ENCODE measurements at regions not wholly inside any gene's neighbourhood (a gene's known extent, or its start where the extent isn't known, plus 50 kb on each side); places are given as distances from the start of the nearest gene placed in this dataset.

DNA sequence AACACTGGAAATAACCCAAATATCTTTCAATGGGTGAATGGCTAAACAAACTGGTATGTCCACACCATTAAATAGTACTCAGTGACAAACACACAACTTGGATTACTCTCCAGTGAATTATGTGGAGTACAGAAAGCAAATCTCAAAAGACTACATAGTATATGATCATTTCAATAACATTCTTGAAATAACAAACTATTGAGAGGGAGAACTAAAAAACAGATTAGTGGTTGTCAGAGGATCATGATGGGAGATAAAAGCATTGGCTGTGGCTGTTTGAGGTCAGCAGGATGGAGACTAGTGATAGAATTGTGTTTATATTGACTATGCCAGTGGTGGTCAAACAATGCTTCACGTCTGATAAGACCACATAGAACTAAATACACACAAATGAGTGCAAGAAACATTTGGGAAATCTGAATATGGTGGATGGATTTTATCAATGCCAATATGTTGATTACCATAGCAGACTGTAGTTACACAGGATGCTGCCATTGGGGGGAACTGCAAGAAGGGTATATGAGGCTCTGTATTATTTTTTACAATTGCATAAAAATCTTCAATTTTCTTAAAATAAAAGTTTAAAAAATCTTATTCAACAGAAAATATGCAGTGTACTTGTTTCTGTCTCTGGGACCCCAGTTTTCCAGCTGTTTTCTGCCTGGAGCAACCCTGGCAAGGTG, 242.0 kb downstream of the TBXT start:
- TF ChIP-seq, protein P1, sequence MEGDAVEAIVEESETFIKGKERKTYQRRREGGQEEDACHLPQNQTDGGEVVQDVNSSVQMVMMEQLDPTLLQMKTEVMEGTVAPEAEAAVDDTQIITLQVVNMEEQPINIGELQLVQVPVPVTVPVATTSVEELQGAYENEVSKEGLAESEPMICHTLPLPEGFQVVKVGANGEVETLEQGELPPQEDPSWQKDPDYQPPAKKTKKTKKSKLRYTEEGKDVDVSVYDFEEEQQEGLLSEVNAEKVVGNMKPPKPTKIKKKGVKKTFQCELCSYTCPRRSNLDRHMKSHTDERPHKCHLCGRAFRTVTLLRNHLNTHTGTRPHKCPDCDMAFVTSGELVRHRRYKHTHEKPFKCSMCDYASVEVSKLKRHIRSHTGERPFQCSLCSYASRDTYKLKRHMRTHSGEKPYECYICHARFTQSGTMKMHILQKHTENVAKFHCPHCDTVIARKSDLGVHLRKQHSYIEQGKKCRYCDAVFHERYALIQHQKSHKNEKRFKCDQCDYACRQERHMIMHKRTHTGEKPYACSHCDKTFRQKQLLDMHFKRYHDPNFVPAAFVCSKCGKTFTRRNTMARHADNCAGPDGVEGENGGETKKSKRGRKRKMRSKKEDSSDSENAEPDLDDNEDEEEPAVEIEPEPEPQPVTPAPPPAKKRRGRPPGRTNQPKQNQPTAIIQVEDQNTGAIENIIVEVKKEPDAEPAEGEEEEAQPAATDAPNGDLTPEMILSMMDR (conservative IDR thresholded peaks at IDR 0.05; ENCODE audit: low read depth in 2 of 2), result no peak
- no peak for TF ChIP-seq ZNF114 (CRISPR knock-in tag; IDR thresholded peaks at IDR 0.05)
- TF ChIP-seq EZH2 (IDR thresholded peaks at IDR 0.05; ENCODE audit: low read depth, unreplicated experiment), result no peak
- TF ChIP-seq CREB1 (CRISPR knock-in tag; IDR thresholded peaks at IDR 0.05; ENCODE audit: low read depth), result no peak
- no peak for TF ChIP-seq POLR2AphosphoS5 (IDR thresholded peaks at IDR 0.05; ENCODE audit: low read depth)
- TF ChIP-seq, protein P2, sequence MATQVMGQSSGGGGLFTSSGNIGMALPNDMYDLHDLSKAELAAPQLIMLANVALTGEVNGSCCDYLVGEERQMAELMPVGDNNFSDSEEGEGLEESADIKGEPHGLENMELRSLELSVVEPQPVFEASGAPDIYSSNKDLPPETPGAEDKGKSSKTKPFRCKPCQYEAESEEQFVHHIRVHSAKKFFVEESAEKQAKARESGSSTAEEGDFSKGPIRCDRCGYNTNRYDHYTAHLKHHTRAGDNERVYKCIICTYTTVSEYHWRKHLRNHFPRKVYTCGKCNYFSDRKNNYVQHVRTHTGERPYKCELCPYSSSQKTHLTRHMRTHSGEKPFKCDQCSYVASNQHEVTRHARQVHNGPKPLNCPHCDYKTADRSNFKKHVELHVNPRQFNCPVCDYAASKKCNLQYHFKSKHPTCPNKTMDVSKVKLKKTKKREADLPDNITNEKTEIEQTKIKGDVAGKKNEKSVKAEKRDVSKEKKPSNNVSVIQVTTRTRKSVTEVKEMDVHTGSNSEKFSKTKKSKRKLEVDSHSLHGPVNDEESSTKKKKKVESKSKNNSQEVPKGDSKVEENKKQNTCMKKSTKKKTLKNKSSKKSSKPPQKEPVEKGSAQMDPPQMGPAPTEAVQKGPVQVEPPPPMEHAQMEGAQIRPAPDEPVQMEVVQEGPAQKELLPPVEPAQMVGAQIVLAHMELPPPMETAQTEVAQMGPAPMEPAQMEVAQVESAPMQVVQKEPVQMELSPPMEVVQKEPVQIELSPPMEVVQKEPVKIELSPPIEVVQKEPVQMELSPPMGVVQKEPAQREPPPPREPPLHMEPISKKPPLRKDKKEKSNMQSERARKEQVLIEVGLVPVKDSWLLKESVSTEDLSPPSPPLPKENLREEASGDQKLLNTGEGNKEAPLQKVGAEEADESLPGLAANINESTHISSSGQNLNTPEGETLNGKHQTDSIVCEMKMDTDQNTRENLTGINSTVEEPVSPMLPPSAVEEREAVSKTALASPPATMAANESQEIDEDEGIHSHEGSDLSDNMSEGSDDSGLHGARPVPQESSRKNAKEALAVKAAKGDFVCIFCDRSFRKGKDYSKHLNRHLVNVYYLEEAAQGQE (IDR thresholded peaks at IDR 0.05; ENCODE audit: unreplicated experiment), result no peak
- no peak for TF ChIP-seq ETS1 (IDR thresholded peaks at IDR 0.05)
- TF ChIP-seq NANOG (IDR thresholded peaks at IDR 0.05; ENCODE audit: borderline replicate concordance), result no peak
- TF ChIP-seq EZH2phosphoT487 (IDR thresholded peaks at IDR 0.05; ENCODE audit: unreplicated experiment), result no peak
- no peak for TF ChIP-seq JUNB (IDR thresholded peaks at IDR 0.05; ENCODE audit: unreplicated experiment)
- no peak for TF ChIP-seq STAT1 (IDR thresholded peaks at IDR 0.05; ENCODE audit: unreplicated experiment)
- TF ChIP-seq ZNF462 (CRISPR knock-in tag; IDR thresholded peaks at IDR 0.05), result no peak
- no peak for TF ChIP-seq ZNF331 (CRISPR knock-in tag; IDR thresholded peaks at IDR 0.05; ENCODE audit: low read depth)

Data from GM23338 (cell line).